Left lung (tissue), 4 donors: ENCODE measurements at regions not wholly inside any gene's neighbourhood (a gene's known extent, or its start where the extent isn't known, plus 50 kb on each side); places are given as distances from the start of the nearest gene placed in this dataset.

Experiments
- ATAC-seq: fragments of 200-7000 bp; cut with Tn5 transposase; one replicate; pipeline ENCODE4 v1.9.1; 2020; ENCODE audit warnings: moderate library complexity
- DNase-seq, 4 donors: peaks; one replicate each; pipeline ENCODE4 v3.0.0-alpha.2; 2013 to 2020
- H3K27ac ChIP-seq, 2 donors: fragments of 200-600 bp; sonication (generic) in 1 of 2; one replicate each; pipeline versions ENCODE4 v1.5.0 to v1.8.0; 2020 to 2021
- H3K27me3 ChIP-seq, 2 donors: fragments of 200-600 bp; sonication (generic) in 1 of 2; one replicate each; pipeline versions ENCODE4 v1.5.0 to v1.8.0; 2020 to 2021
- H3K36me3 ChIP-seq, 2 donors: fragments of 200-600 bp; sonication (generic) in 1 of 2; one replicate each; pipeline versions ENCODE4 v1.5.0 to v1.8.0; 2020 to 2021
- H3K4me1 ChIP-seq, 2 donors: fragments of 200-600 bp; one replicate each; pipeline ENCODE4 v1.8.0; 2021
- H3K4me3 ChIP-seq, 2 donors: fragments of 200-600 bp; sonication (generic) in 1 of 2; one replicate each; pipeline versions ENCODE4 v1.5.0 to v1.8.0; 2020 to 2021; ENCODE audit warnings: mild to moderate bottlenecking in 1 of 2
- H3K9me3 ChIP-seq, 2 donors: fragments of 200-600 bp; sonication (generic) in 1 of 2; one replicate each; pipeline versions ENCODE4 v1.5.0 to v1.8.0; 2020 to 2021
- intact Hi-C, 2 donors: fragments of 100-400 bp; cut with DNase I; formaldehyde crosslinking; loops; one replicate each; pipeline versions ENCODE4 v1.11.2 to v1.14.2; 2022
- TF ChIP-seq, protein P1 (sequence below), 2 donors: fragments of 200-600 bp; sonication (generic) in 1 of 2; IDR thresholded peaks; one replicate each; pipeline versions ENCODE4 v1.5.0 to v1.8.0; 2021; ENCODE audit warnings: antibody characterized with exemption in 2 of 2
- donor health status: DM: no; HTN: yes; CAD: no.
- donor health status: DM: no; HTN: no; CAD: no.

DNA sequence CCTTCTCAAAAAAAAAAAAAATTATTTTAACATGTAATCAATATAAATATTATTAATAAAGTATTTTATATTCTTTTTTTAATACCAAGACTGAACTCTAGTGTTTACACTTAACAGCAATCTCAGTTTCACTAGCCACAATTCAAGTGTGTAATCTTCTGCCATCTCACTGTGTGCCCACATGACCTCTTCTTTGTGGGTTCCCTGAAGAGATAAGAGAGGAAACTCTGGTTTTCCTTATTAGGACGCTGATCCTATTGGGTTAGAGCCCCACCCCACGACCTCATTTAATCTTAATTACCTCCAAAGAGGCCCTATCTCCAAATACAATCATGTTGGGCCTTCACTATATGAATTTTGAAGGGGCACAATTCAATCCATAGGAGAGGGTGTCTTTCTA, 177.6 kb downstream of the STK31 start:
- TF ChIP-seq, protein P1, sequence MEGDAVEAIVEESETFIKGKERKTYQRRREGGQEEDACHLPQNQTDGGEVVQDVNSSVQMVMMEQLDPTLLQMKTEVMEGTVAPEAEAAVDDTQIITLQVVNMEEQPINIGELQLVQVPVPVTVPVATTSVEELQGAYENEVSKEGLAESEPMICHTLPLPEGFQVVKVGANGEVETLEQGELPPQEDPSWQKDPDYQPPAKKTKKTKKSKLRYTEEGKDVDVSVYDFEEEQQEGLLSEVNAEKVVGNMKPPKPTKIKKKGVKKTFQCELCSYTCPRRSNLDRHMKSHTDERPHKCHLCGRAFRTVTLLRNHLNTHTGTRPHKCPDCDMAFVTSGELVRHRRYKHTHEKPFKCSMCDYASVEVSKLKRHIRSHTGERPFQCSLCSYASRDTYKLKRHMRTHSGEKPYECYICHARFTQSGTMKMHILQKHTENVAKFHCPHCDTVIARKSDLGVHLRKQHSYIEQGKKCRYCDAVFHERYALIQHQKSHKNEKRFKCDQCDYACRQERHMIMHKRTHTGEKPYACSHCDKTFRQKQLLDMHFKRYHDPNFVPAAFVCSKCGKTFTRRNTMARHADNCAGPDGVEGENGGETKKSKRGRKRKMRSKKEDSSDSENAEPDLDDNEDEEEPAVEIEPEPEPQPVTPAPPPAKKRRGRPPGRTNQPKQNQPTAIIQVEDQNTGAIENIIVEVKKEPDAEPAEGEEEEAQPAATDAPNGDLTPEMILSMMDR (IDR thresholded peaks at IDR 0.05) = no peak

DNA sequence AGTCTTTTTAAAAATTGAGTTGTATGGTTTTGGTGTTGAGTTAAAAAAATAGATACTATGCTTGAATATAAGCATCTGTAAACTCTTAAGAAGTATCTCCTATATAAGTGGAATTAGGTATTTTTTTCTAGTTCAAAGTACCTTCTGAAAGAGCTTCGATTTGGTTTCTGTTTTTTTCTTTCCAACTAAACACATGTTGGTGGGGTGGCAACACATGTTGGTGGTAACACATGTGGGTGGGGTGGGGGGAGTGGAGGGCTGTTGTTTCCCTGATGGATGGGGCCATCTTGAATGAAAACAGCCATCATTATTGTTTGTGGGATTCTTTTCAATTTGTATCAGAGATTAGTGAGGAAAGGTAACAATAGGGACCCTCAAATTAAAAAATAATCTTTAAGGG, 178.9 kb downstream of the STK31 start:
- TF ChIP-seq, protein P1 (IDR thresholded peaks at IDR 0.05) = no peak
- Histone ChIP-seq H3K9me3 (no peaks in the 10 kb centered on the region), H3K36me3 (no peaks in the 10 kb centered on the region), H3K4me1 (no peaks in the 10 kb centered on the region), H3K27ac (no peak overlapping the region), H3K4me3 (no peak overlapping the region), H3K27me3 (no peaks in the 10 kb centered on the region)
- no peak for DNase-seq
- intact Hi-C loops = no loop called here
- no peak for ATAC-seq

More for the DNA sequence above, 177.6 kb downstream of the STK31 start:
- H3K36me3 ChIP-seq = no peaks in the 10 kb centered on the region
- intact Hi-C loops = no loop called here
- H3K27ac ChIP-seq = no peak overlapping the region
- H3K4me3 ChIP-seq = no peak overlapping the region
- H3K9me3 ChIP-seq = no peaks in the 10 kb centered on the region
- ATAC-seq (no peak), DNase-seq (no peak)
- no peaks in the 10 kb centered on the region for H3K27me3 ChIP-seq
- no peaks in the 10 kb centered on the region for H3K4me1 ChIP-seq

DNA sequence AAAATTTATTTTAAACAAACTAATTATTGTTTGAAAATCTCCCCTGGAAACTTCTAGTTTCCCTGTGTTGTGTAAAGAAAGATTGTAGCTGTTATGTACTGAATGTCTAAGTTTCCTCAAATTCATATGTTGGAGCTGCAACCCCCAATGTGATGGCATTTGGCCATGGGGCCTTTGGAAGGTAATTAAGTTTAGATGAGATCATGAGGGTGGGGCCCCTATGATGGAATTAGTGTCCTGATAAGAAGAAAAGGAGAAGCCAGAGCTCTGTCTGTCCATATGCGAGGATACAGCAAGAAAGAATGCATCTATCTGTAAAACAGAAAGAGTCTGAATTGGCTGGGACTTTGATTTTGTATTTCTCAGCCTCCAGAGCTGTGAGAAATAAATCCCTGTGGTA, 179.5 kb downstream of the STK31 start:
- ATAC-seq = no peak
- DNase-seq = no peak
- H3K4me3 ChIP-seq = no peak overlapping the region
- TF ChIP-seq, protein P1 (IDR thresholded peaks at IDR 0.05) = no peak
- intact Hi-C loops = no loop called here
- H3K4me1 ChIP-seq = no peaks in the 10 kb centered on the region
- no peaks in the 10 kb centered on the region for H3K36me3 ChIP-seq
- H3K9me3 ChIP-seq = no peaks in the 10 kb centered on the region
- H3K27ac ChIP-seq = no peak overlapping the region
- no peaks in the 10 kb centered on the region for H3K27me3 ChIP-seq

DNA sequence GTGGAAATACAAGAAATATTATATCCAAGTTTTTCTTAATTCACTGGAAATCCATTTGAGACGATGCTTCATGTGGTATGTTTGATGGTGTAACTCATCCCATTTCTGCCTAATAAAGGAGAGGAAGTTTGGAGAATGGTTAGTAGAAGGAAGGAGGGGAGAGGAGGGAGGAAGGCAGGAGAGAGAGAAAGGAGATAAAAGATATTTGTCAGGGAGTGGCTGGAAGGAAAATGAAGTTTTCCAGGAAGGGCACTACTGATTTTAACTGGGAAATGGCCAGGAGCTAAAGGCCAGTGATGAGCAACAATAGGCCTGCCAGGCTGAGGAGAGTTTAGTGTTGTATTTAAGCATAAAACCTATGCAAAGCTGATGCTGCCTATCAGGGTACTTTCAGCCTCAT, 182.0 kb downstream of the STK31 start:
- TF ChIP-seq, protein P1 (IDR thresholded peaks at IDR 0.05) = no peak
- DNase-seq = no peak
- Histone ChIP-seq H3K36me3 (no peaks in the 10 kb centered on the region), H3K4me3 (no peak overlapping the region), H3K27ac (no peak overlapping the region), H3K27me3 (no peaks in the 10 kb centered on the region), H3K4me1 (no peaks in the 10 kb centered on the region), H3K9me3 (no peaks in the 10 kb centered on the region)
- ATAC-seq = no peak
- intact Hi-C loops = no loop called here

DNA sequence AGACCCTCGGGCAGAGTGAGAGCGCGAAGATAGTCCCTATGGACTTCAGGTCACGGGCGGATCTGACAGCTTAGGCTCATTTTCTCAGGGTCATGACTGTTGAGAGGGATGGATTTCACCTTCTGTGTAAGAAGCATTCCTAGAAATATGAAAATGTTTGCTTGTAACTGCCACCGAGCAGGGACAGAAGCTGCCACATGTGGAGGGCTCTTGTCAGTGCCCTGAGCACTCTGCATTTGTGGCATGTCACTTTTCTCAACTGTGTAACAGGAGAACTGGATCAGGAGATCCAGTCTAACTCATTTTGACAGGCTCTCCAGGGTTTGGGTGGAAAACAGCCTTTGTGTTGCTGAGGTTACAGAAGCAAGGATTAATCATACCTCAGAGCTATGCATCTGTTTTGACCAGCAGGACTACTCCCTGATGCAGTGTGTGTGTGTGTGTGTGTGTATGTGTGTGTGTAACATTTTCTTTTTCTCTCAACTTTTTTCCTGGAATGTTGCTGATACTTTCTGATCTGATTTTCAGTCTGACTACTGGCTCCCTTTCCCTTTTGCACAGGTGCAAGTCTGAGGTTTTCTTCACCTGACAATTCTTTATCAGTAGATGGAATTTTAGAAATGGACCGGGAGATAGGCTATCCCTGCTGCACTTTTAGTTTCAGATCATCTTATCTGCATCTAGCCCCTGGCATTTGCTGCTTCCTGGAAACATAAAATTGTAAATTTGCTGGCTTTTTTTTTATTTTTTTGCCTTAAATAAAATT, 183.3 kb downstream of the STK31 start:
- intact Hi-C loops = no loop called here
- ATAC-seq (peak; percentile 40), DNase-seq (no peak)
- no peaks in the 10 kb centered on the region for H3K36me3 ChIP-seq
- TF ChIP-seq, protein P1 (IDR thresholded peaks at IDR 0.05) = no peak
- H3K27ac ChIP-seq = no peak overlapping the region
- no peaks in the 10 kb centered on the region for H3K4me1 ChIP-seq
- H3K27me3 ChIP-seq = no peaks in the 10 kb centered on the region
- H3K4me3 ChIP-seq = no peak overlapping the region
- H3K9me3 ChIP-seq = no peaks in the 10 kb centered on the region
